ENCODE measurements at regions not wholly inside any gene's neighbourhood (a gene's known extent, or its start where the extent isn't known, plus 50 kb on each side); places are given as distances from the start of the nearest gene placed in this dataset.

- Histone ChIP-seq H3K27me3 (ENCODE audit: control insufficient read depth, insufficient read depth, low read length) (no peaks in the 10 kb centered on the region), H3K36me3 (ENCODE audit: control insufficient read depth, insufficient read depth, low read length) (no peaks in the 10 kb centered on the region), H3K4me3 (ENCODE audit: low read depth, low read length) (no peak overlapping the region)
- no peak for TF ChIP-seq CTCF (IDR thresholded peaks at IDR 0.05; ENCODE audit: insufficient read depth, low read depth, low read length)
- no peak for DNase-seq (ENCODE audit: low read depth)
- POLR2A ChIA-PET = no interaction called here
- CTCF ChIA-PET = no interaction called here
These were observed 1540.9 kb upstream of the RAG2 start for GRCh38 chr11:38138972-38139371.

GRCh38 chr11:38136887-38137286, 1538.9 kb upstream of the RAG2 start:
- Histone ChIP-seq H3K27me3 (ENCODE audit: control insufficient read depth, insufficient read depth, low read length) (no peaks in the 10 kb centered on the region), H3K4me3 (ENCODE audit: low read depth, low read length) (no peak overlapping the region), H3K36me3 (ENCODE audit: control insufficient read depth, insufficient read depth, low read length) (no peaks in the 10 kb centered on the region)
- DNase-seq (ENCODE audit: low read depth) = no peak
- no peak for TF ChIP-seq CTCF (IDR thresholded peaks at IDR 0.05; ENCODE audit: insufficient read depth, low read depth, low read length)
- ChIA-PET POLR2A (no interaction called here), CTCF (no interaction called here)

GRCh38 chr11:38131535-38131934, 1533.5 kb upstream of the RAG2 start:
- H3K4me3 ChIP-seq (ENCODE audit: low read depth, low read length) = no peak overlapping the region
- H3K27me3 ChIP-seq (ENCODE audit: control insufficient read depth, insufficient read depth, low read length) = no peaks in the 10 kb centered on the region
- H3K36me3 ChIP-seq (ENCODE audit: control insufficient read depth, insufficient read depth, low read length) = no peaks in the 10 kb centered on the region
- TF ChIP-seq CTCF (IDR thresholded peaks at IDR 0.05; ENCODE audit: insufficient read depth, low read depth, low read length) = no peak
- no peak for DNase-seq (ENCODE audit: low read depth)
- POLR2A ChIA-PET = no interaction called here
- CTCF ChIA-PET = no interaction called here

GRCh38 chr11:38130976-38131375, 1532.9 kb upstream of the RAG2 start:
- Histone ChIP-seq H3K36me3 (ENCODE audit: control insufficient read depth, insufficient read depth, low read length) (no peaks in the 10 kb centered on the region), H3K4me3 (ENCODE audit: low read depth, low read length) (no peak overlapping the region), H3K27me3 (ENCODE audit: control insufficient read depth, insufficient read depth, low read length) (no peaks in the 10 kb centered on the region)
- TF ChIP-seq CTCF (IDR thresholded peaks at IDR 0.05; ENCODE audit: insufficient read depth, low read depth, low read length) = no peak
- ChIA-PET POLR2A (no interaction called here), CTCF (no interaction called here)
- no peak for DNase-seq (ENCODE audit: low read depth)

GRCh38 chr11:38130514-38130913, 1532.5 kb upstream of the RAG2 start:
- POLR2A ChIA-PET = no interaction called here

More at GRCh38 chr11:38130514-38130913, 1532.5 kb upstream of the RAG2 start:
- H3K36me3 ChIP-seq (ENCODE audit: control insufficient read depth, insufficient read depth, low read length) = no peaks in the 10 kb centered on the region
- CTCF ChIA-PET = no interaction called here
- no peaks in the 10 kb centered on the region for H3K27me3 ChIP-seq (ENCODE audit: control insufficient read depth, insufficient read depth, low read length)
- no peak for DNase-seq (ENCODE audit: low read depth)
- H3K4me3 ChIP-seq (ENCODE audit: low read depth, low read length) = no peak overlapping the region
- TF ChIP-seq CTCF (IDR thresholded peaks at IDR 0.05; ENCODE audit: insufficient read depth, low read depth, low read length) = no peak
